ENCODE measurements at regions not wholly inside any gene's neighbourhood (a gene's known extent, or its start where the extent isn't known, plus 50 kb on each side); places are given as distances from the start of the nearest gene placed in this dataset.

GRCh38 chr4:124768596-124769365 lies 56.2 kb upstream of the ANKRD50 start:
- Histone ChIP-seq H3K4me1 (replicated peaks in 1 of 2; ENCODE audit: control insufficient read depth in 2 of 2, insufficient read depth in 2 of 2, low read length in 2 of 2) (no peaks in the 10 kb centered on the region), H3K9me3 (replicated peaks; ENCODE audit: control insufficient read depth, insufficient read depth, low read depth, low read length) (no peaks in the 10 kb centered on the region), H3K9ac (ENCODE audit: insufficient read depth in 1 of 2, low read depth in 2 of 2, low read length in 2 of 2) (no peak overlapping the region), H2AFZ (ENCODE audit: low read depth, low read length) (no peak overlapping the region), H3K4me3 (no peak overlapping the region), H3K9me1 (ENCODE audit: control insufficient read depth, insufficient read depth, low read length) (no peaks in the 10 kb centered on the region), H3K27me3 (ENCODE audit: control insufficient read depth in 2 of 2, insufficient read depth in 2 of 2, low read length in 2 of 2) (no peaks in the 10 kb centered on the region), H3K4me2 (ENCODE audit: insufficient read depth, low read length) (no peak overlapping the region), H3K79me2 (ENCODE audit: control insufficient read depth, insufficient read depth, low read length) (no peaks in the 10 kb centered on the region), H3K27ac (ENCODE audit: extremely low read depth, low read depth, low read length) (no peak overlapping the region), H4K20me1 (replicated peaks; ENCODE audit: control insufficient read depth, insufficient read depth, low read length) (no peaks in the 10 kb centered on the region), H3K36me3 (ENCODE audit: control insufficient read depth, insufficient read depth, low read length) (no peaks in the 10 kb centered on the region)
- intact Hi-C loops (cut with micrococcal nuclease) (loop anchor here (10.0 kb wide), 1 partner anchor 434 kb away; no protein-coding TSS in a partner anchor), in situ Hi-C loops (cut with MboI) (no loop called here)
- no peak for ATAC-seq
- BruUV-seq (replicated peaks), result no TSS peak
- 0% methylated on average over 2 of the region's 2 CpGs for WGBS (ENCODE audit: insufficient coverage, low coverage, missing lambda C conversion rate)
- ChIA-PET POLR2A (no interaction called here), CTCF (ENCODE audit: low intra/inter-chr PET ratio) (no interaction called here)
- TF ChIP-seq FOXJ2 (tag; IDR thresholded peaks at IDR 0.05) (no peak), CCNT2 (IDR thresholded peaks at IDR 0.05; ENCODE audit: borderline replicate concordance, extremely low read depth, insufficient read length, low read depth, low read length) (no peak), ZNF764 (CRISPR knock-in tag; IDR thresholded peaks at IDR 0.05; ENCODE audit: low read depth) (no peak)
- no peak for DNase-seq (ENCODE audit: extremely low read depth in 1 of 4, low spot score in 3 of 4)
- no peak for FAIRE-seq

GRCh38 chr4:124762956-124763355 lies 50.4 kb upstream of the ANKRD50 start:
- no peaks in the 10 kb centered on the region for H3K9me3 ChIP-seq (replicated peaks; ENCODE audit: control insufficient read depth, insufficient read depth, low read depth, low read length)
- H3K9ac ChIP-seq (ENCODE audit: insufficient read depth in 1 of 2, low read depth in 2 of 2, low read length in 2 of 2), result no peak overlapping the region
- ATAC-seq, result no peak
- no TSS peak for BruUV-seq (replicated peaks)
- in situ Hi-C loops (cut with MboI), result no loop called here
- H3K4me1 ChIP-seq (replicated peaks in 1 of 2; ENCODE audit: control insufficient read depth in 2 of 2, insufficient read depth in 2 of 2, low read length in 2 of 2), result no peaks in the 10 kb centered on the region
- intact Hi-C loops (cut with micrococcal nuclease), result loop anchor here (10.0 kb wide), 1 partner anchor 428 kb away; no protein-coding TSS in a partner anchor
- DNase-seq (ENCODE audit: extremely low read depth in 1 of 4, low spot score in 3 of 4), result no peak
- H2AFZ ChIP-seq (ENCODE audit: low read depth, low read length), result no peak overlapping the region
- H3K4me2 ChIP-seq (ENCODE audit: insufficient read depth, low read length), result no peak overlapping the region
- TF ChIP-seq ZNF146 (CRISPR knock-in tag; IDR thresholded peaks at IDR 0.05; ENCODE audit: unreplicated experiment) (no peak), ZNF253 (CRISPR knock-in tag; conservative IDR thresholded peaks at IDR 0.05) (no peak)
- no peak overlapping the region for H3K4me3 ChIP-seq
- H3K36me3 ChIP-seq (ENCODE audit: control insufficient read depth, insufficient read depth, low read length), result no peaks in the 10 kb centered on the region
- H4K20me1 ChIP-seq (replicated peaks; ENCODE audit: control insufficient read depth, insufficient read depth, low read length), result no peaks in the 10 kb centered on the region
- ChIA-PET CTCF (ENCODE audit: low intra/inter-chr PET ratio) (no interaction called here), POLR2A (no interaction called here)
- H3K27me3 ChIP-seq (ENCODE audit: control insufficient read depth in 2 of 2, insufficient read depth in 2 of 2, low read length in 2 of 2), result no peaks in the 10 kb centered on the region
- no peaks in the 10 kb centered on the region for H3K9me1 ChIP-seq (ENCODE audit: control insufficient read depth, insufficient read depth, low read length)
- 0% methylated on average over 1 of the region's 1 CpG for WGBS (ENCODE audit: insufficient coverage, low coverage, missing lambda C conversion rate)
- no peaks in the 10 kb centered on the region for H3K79me2 ChIP-seq (ENCODE audit: control insufficient read depth, insufficient read depth, low read length)
- no peak overlapping the region for H3K27ac ChIP-seq (ENCODE audit: extremely low read depth, low read depth, low read length)
- no peak for FAIRE-seq
